ENCODE measurements at regions not wholly inside any gene's neighbourhood (a gene's known extent, or its start where the extent isn't known, plus 50 kb on each side); places are given as distances from the start of the nearest gene placed in this dataset.

DNA sequence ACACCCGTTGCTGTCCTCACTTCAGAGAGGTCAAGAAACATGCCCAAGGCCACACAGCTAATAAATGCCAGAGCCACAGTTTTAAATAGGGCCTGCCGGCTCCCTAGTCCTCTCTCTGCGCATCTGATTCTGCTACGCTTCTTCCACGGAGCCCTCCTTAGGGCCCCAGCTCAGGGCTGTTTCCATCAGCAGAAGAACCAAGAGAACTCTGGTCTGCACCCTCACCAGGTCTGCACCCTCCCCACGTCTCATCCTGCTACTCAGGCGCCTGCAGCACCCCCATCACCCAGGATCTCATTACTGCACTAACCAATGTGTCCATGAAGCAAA is 79.5 kb upstream of the NKD1 start:
- no peak for DNase-seq
- no peak overlapping the region for H3K27ac ChIP-seq (ENCODE audit: low read depth in 1 of 2, low read length in 2 of 2)
- no peaks in the 10 kb centered on the region for H3K9me3 ChIP-seq (replicated peaks in 1 of 2; ENCODE audit: control insufficient read depth in 1 of 2, insufficient read depth in 1 of 2, low read length in 2 of 2)
- H3K4me1 Mint-ChIP-seq, result no peaks in the 10 kb centered on the region
- H2AFZ ChIP-seq (ENCODE audit: insufficient read depth, low read depth, low read length, poor library complexity, severe bottlenecking), result no peak overlapping the region
- no peak overlapping the region for H3K4me3 ChIP-seq (replicated peaks in 1 of 3; ENCODE audit: low read depth in 2 of 3, low read length in 3 of 3)
- H3K4me3 Mint-ChIP-seq, result peak overlapping the region in 1 of 2 donors; percentile 80
- peaks cover 33 to 48% (median 43%) of the 10 kb centered on the region in 3 donors for H3K27me3 Mint-ChIP-seq (ENCODE audit: low read depth in 3 of 3)
- TF ChIP-seq, protein P1, sequence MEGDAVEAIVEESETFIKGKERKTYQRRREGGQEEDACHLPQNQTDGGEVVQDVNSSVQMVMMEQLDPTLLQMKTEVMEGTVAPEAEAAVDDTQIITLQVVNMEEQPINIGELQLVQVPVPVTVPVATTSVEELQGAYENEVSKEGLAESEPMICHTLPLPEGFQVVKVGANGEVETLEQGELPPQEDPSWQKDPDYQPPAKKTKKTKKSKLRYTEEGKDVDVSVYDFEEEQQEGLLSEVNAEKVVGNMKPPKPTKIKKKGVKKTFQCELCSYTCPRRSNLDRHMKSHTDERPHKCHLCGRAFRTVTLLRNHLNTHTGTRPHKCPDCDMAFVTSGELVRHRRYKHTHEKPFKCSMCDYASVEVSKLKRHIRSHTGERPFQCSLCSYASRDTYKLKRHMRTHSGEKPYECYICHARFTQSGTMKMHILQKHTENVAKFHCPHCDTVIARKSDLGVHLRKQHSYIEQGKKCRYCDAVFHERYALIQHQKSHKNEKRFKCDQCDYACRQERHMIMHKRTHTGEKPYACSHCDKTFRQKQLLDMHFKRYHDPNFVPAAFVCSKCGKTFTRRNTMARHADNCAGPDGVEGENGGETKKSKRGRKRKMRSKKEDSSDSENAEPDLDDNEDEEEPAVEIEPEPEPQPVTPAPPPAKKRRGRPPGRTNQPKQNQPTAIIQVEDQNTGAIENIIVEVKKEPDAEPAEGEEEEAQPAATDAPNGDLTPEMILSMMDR (IDR thresholded peaks at IDR 0.05), result no peak
- no peak overlapping the region for H3K4me2 ChIP-seq (replicated peaks; ENCODE audit: extremely low read depth, low read length, poor library complexity, severe bottlenecking)
- no peak overlapping the region for H3K9ac ChIP-seq (ENCODE audit: insufficient read depth, low read length, poor library complexity, severe bottlenecking)
- no peaks in the 10 kb centered on the region for H4K20me1 ChIP-seq (ENCODE audit: insufficient read depth, low read length)
- H3K36me3 Mint-ChIP-seq, result no peaks in the 10 kb centered on the region
- no peaks in the 10 kb centered on the region for H3K4me1 ChIP-seq (ENCODE audit: control insufficient read depth in 1 of 2, insufficient read depth in 2 of 2, low read length in 2 of 2)
- H3K9me3 Mint-ChIP-seq, result peaks cover 0 to 3% (median 0%) of the 10 kb centered on the region in 7 donors
- no peaks in the 10 kb centered on the region for H3K79me2 ChIP-seq (ENCODE audit: insufficient read depth, low read length)
- WGBS (ENCODE audit: insufficient coverage), result 75% methylated on average over 7 of the region's 7 CpGs
- no peaks in the 10 kb centered on the region for H3K36me3 ChIP-seq (replicated peaks in 1 of 2; ENCODE audit: control insufficient read depth in 1 of 2, insufficient read depth in 2 of 2, low read length in 2 of 2)
- peaks cover 8 to 41% of the 10 kb centered on the region in 2 donors for H3K27me3 ChIP-seq (ENCODE audit: control insufficient read depth in 2 of 2, insufficient read depth in 2 of 2, low read length in 2 of 2)
- intact Hi-C loops (cut with micrococcal nuclease), result no loop called here
- H3K27ac Mint-ChIP-seq, result peak overlapping the region in 2 of 7 donors; percentile 49 to 84

DNA sequence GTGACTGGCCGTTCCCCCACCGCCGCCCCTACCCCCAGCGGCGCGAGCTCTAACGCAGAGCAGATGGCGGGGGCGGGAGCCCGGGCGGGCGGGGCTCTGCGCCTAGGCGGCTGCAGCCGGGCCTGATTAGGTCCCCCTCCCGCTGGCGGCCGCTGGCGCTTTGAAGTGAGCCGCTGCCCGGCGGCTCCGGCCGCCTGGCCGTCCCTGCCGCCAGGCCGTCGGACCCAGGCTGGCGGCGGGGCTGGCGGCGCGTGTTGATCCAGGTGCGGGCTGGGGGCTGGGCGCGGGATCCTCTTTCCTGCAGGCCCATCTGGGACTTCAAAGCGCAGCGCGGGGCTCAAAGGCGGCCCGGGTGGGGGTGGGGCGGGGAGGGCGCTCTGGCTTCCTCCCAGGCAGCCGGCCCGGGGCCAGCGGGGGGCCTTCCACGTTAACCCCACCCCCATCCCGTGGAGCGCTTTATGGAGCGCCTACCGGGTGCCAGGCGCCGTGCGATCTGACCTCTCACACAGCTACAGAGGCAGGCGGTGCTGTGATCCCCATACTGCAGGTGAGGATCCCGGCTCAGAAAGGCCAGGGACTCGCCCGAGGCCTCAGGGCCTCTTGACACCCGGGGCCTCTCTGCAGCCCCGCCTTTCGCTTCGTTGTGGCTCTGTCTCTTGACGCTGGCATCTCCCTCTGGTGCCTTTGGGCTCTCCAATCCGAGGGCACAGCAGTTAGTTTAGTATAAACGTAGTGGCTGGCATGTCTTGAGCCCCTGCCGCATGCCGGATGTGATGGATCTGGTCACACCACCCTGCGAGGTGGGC is 80.0 kb upstream of the NKD1 start:
- H3K36me3 Mint-ChIP-seq, result no peaks in the 10 kb centered on the region
- peak overlapping the region in 1 of 7 donors; percentile 84 for H3K27ac Mint-ChIP-seq
- H3K4me2 ChIP-seq (replicated peaks; ENCODE audit: extremely low read depth, low read length, poor library complexity, severe bottlenecking), result no peak overlapping the region
- no peaks in the 10 kb centered on the region for H3K36me3 ChIP-seq (replicated peaks in 1 of 2; ENCODE audit: control insufficient read depth in 1 of 2, insufficient read depth in 2 of 2, low read length in 2 of 2)
- no peaks in the 10 kb centered on the region for H3K9me3 ChIP-seq (replicated peaks in 1 of 2; ENCODE audit: control insufficient read depth in 1 of 2, insufficient read depth in 1 of 2, low read length in 2 of 2)
- peaks cover 0 to 3% (median 0%) of the 10 kb centered on the region in 7 donors for H3K9me3 Mint-ChIP-seq
- H4K20me1 ChIP-seq (ENCODE audit: insufficient read depth, low read length), result no peaks in the 10 kb centered on the region
- H3K4me3 Mint-ChIP-seq, result peak overlapping the region in 1 of 2 donors; percentile 80
- H3K4me1 Mint-ChIP-seq, result no peaks in the 10 kb centered on the region
- intact Hi-C loops (cut with micrococcal nuclease), result no loop called here
- H3K4me1 ChIP-seq (ENCODE audit: control insufficient read depth in 1 of 2, insufficient read depth in 2 of 2, low read length in 2 of 2), result no peaks in the 10 kb centered on the region
- no peak for DNase-seq
- peaks cover 36 to 46% (median 44%) of the 10 kb centered on the region in 3 donors for H3K27me3 Mint-ChIP-seq (ENCODE audit: low read depth in 3 of 3)
- H3K4me3 ChIP-seq (replicated peaks in 1 of 3; ENCODE audit: low read depth in 2 of 3, low read length in 3 of 3), result no peak overlapping the region
- no peaks in the 10 kb centered on the region for H3K79me2 ChIP-seq (ENCODE audit: insufficient read depth, low read length)
- 12% methylated on average over 49 of the region's 68 CpGs for WGBS (ENCODE audit: insufficient coverage)
- H3K27ac ChIP-seq (ENCODE audit: low read depth in 1 of 2, low read length in 2 of 2), result no peak overlapping the region
- peaks cover 8 to 41% of the 10 kb centered on the region in 2 donors for H3K27me3 ChIP-seq (ENCODE audit: control insufficient read depth in 2 of 2, insufficient read depth in 2 of 2, low read length in 2 of 2)
- TF ChIP-seq, protein P1 (IDR thresholded peaks at IDR 0.05), result no peak
- H3K9ac ChIP-seq (ENCODE audit: insufficient read depth, low read length, poor library complexity, severe bottlenecking), result no peak overlapping the region
- no peak overlapping the region for H2AFZ ChIP-seq (ENCODE audit: insufficient read depth, low read depth, low read length, poor library complexity, severe bottlenecking)

All from CD14-positive monocyte (primary cell).